Panc1 (cell line): ENCODE measurements at regions not wholly inside any gene's neighbourhood (a gene's known extent, or its start where the extent isn't known, plus 50 kb on each side); places are given as distances from the start of the nearest gene placed in this dataset.

Experiments
- ATAC-seq: fragments of 200-7000 bp; cut with Tn5 transposase; 2 replicates; pipeline ENCODE4 v1.9.1; 2020; ENCODE audit warnings: mild to moderate bottlenecking, moderate library complexity
- BruUV-seq: library from RNA; stranded (reverse); fragments of 400-500 nt; replicated peaks from 2 replicates; lab custom pipeline; 2021; lab: Mats Ljungman, UMichigan
- CTCF ChIA-PET: fragments of 300-600 bp; sonication (Branson Sonifier 250); formaldehyde crosslinking; loops from one replicate; lab custom pipeline; 2022; ENCODE audit warnings: antibody characterized with exemption; lab: Charles Lee
- POLR2A ChIA-PET: fragments of 300-600 bp; sonication (Branson Sonifier 250); formaldehyde crosslinking; loops from one replicate; lab custom pipeline; 2022; ENCODE audit warnings: antibody characterized with exemption; lab: Charles Lee
- DNase-seq: peaks from one replicate; pipeline ENCODE4 v3.0.0-alpha.2; 2010; ENCODE audit warnings: low read depth, low spot score
- H3K27ac ChIP-seq: 2 replicates; pipeline ENCODE4 v1.5.1; 2011; ENCODE audit warnings: mild to moderate bottlenecking, low read length, inconsistent platforms
- H3K27me3 ChIP-seq: fragments of 200-500 bp; sonication (Bioruptor generic); 2 replicates; pipeline ENCODE4 v1.6.0; 2014; ENCODE audit warnings: low read length, inconsistent platforms; ENCODE audit not compliant: control insufficient read depth, insufficient read depth
- H3K36me3 ChIP-seq: fragments of 200-500 bp; sonication (Bioruptor generic); 2 replicates; pipeline ENCODE4 v1.5.1; 2014; ENCODE audit warnings: inconsistent platforms, mild to moderate bottlenecking, low read length, moderate library complexity; ENCODE audit not compliant: control insufficient read depth, insufficient read depth
- H3K4me1 ChIP-seq: 2 replicates; pipeline ENCODE4 v1.5.1; 2011; ENCODE audit warnings: inconsistent platforms, mild to moderate bottlenecking, low read length, moderate library complexity; ENCODE audit not compliant: control insufficient read depth, insufficient read depth
- H3K4me3 ChIP-seq, 2 experiments: 2 replicates each; pipeline ENCODE4 v1.5.1; 2011 to 2012; ENCODE audit warnings: low read depth in 2 of 2, low read length in 2 of 2, mild to moderate bottlenecking in 2 of 2, inconsistent platforms in 1 of 2, moderate library complexity in 1 of 2
- H3K9me3 ChIP-seq: fragments of 200-500 bp; sonication (Bioruptor generic); 2 replicates; pipeline ENCODE4 v1.5.1; 2014; ENCODE audit warnings: low read depth, mild to moderate bottlenecking, inconsistent platforms, low read length, moderate library complexity; ENCODE audit not compliant: control insufficient read depth, insufficient read depth
- POLR2AphosphoS5 ChIP-seq: IDR thresholded peaks from 2 replicates; pipeline ENCODE4 v1.6.1; 2012; ENCODE audit warnings: mild to moderate bottlenecking, low read depth, low read length, moderate library complexity
- REST ChIP-seq, 2 experiments: IDR thresholded peaks; 2 replicates each; pipeline ENCODE4 v1.6.1; 2011 to 2012; ENCODE audit warnings: low read depth in 2 of 2, control low read depth in 1 of 2, low read length in 1 of 2, mild to moderate bottlenecking in 1 of 2, moderate library complexity in 1 of 2; ENCODE audit not compliant: insufficient read depth in 1 of 2
- SIN3A ChIP-seq: IDR thresholded peaks from 2 replicates; pipeline ENCODE4 v1.6.1; 2012; ENCODE audit warnings: low read depth, mild to moderate bottlenecking, low read length, moderate library complexity, borderline replicate concordance; ENCODE audit not compliant: insufficient read depth
- TCF7L2 ChIP-seq: IDR thresholded peaks from 2 replicates; pipeline ENCODE4 v1.6.1; 2011; ENCODE audit warnings: mild to moderate bottlenecking, low read depth, low read length, inconsistent platforms
- in situ Hi-C: cut with HindIII; loops from 2 replicates; pipeline ENCODE4 v1.10.0; 2016; ENCODE audit warnings: low sequenced_read_pairs, low pct_unique_long_range_greater_than_20kb
- intact Hi-C: fragments of 100-400 bp; cut with micrococcal nuclease; formaldehyde crosslinking; loops from one replicate; pipeline ENCODE4 v1.10.0; 2022; ENCODE audit not compliant: unreplicated experiment
- TF ChIP-seq, protein P1 (sequence below): fragments of 450-650 bp; IDR thresholded peaks from 2 replicates; pipeline ENCODE4 v1.5.1; 2017; ENCODE audit warnings: mild to moderate bottlenecking

DNA sequence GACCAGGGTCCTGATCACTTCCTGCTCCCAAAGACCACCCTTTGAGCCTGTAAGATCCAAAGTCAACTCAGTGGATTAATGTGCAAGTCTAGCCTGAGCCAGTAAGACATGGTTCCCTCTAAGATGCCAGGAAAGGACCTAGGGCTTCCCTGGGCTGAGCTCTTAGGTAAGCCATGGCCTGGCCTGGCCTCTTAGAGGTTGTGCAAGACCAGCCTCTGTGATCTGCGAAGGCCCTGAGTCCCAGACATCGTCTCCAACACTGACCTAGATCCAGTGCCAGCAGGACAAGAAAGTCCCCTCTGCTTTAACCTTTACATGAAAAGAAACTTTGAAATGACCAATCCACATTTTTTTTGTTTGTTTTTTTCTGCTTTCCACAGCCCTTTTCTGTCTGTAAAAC, 73.6 kb upstream of the CYP1B1 start:
- intact Hi-C loops (no loop called here), in situ Hi-C loops (no loop called here)
- no peak for ATAC-seq
- DNase-seq, result no peak
- no peaks in the 10 kb centered on the region for H3K36me3 ChIP-seq
- H3K27me3 ChIP-seq, result no peaks in the 10 kb centered on the region
- H3K4me3 ChIP-seq, result no peak overlapping the region
- BruUV-seq, result no TSS peak
- TF ChIP-seq TCF7L2, result no peak
- H3K27ac ChIP-seq, result no peak overlapping the region
- CTCF ChIA-PET, result no interaction called here
- POLR2A ChIA-PET, result no interaction called here
- no peaks in the 10 kb centered on the region for H3K9me3 ChIP-seq
- H3K4me1 ChIP-seq, result peaks cover 6% of the 10 kb centered on the region; the same call in 1 of the 2 replicates

- peaks cover 2% of the 10 kb centered on the region; the same call in 1 of the 2 replicates for H3K9me3 ChIP-seq
- H3K4me3 ChIP-seq, result no peak overlapping the region
- H3K27me3 ChIP-seq, result no peaks in the 10 kb centered on the region
- in situ Hi-C loops, result no loop called here
- ATAC-seq (no peak), DNase-seq (no peak)
- ChIA-PET POLR2A (no interaction called here), CTCF (no interaction called here)
- intact Hi-C loops, result no loop called here
- BruUV-seq, result no TSS peak
- no peak overlapping the region for H3K27ac ChIP-seq
- H3K36me3 ChIP-seq, result no peaks in the 10 kb centered on the region
- no peak for TF ChIP-seq TCF7L2
- no peak for TF ChIP-seq POLR2AphosphoS5
- TF ChIP-seq, protein P1, sequence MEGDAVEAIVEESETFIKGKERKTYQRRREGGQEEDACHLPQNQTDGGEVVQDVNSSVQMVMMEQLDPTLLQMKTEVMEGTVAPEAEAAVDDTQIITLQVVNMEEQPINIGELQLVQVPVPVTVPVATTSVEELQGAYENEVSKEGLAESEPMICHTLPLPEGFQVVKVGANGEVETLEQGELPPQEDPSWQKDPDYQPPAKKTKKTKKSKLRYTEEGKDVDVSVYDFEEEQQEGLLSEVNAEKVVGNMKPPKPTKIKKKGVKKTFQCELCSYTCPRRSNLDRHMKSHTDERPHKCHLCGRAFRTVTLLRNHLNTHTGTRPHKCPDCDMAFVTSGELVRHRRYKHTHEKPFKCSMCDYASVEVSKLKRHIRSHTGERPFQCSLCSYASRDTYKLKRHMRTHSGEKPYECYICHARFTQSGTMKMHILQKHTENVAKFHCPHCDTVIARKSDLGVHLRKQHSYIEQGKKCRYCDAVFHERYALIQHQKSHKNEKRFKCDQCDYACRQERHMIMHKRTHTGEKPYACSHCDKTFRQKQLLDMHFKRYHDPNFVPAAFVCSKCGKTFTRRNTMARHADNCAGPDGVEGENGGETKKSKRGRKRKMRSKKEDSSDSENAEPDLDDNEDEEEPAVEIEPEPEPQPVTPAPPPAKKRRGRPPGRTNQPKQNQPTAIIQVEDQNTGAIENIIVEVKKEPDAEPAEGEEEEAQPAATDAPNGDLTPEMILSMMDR, result no peak
- H3K4me1 ChIP-seq, result peaks cover 6% of the 10 kb centered on the region; the same call in 1 of the 2 replicates
Measured at GRCh38 chr2:38148501-38148900, 72.5 kb upstream of the CYP1B1 start.

DNA sequence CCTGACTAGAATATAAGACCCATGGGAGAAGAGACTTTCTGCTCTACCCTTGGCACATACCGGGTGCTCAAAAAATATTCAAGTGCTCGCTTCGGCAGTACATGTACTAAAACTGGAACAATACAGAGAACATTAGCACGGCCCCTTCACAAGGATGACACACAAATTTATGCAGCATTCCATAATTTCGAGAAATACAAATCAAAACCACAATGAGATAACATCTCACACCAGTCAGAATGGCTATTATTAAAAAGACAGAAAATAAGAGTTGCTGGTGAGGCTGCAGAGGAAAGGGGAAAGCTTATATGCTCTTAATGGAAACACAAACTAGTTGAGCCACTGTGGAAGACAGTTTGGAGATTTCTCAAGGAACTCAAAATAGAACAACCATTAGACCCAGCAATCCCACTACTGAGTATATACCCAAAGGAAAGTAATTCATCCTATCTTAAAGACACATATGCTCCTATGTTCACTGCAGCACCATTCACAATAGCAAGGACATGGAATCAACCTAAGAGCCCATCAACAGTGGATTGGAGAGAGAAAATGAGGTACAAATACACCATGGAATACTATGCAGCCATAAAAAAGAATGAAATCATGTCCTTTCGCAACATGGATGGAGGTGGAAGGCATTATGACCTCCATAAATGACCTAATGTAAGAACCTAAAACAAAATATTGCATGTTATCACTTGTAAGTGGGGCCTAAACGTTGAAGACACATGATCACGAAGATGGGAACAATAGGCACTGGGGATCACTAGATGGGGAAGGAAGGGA, 71.6 kb upstream of the CYP1B1 start:
- Histone ChIP-seq H3K9me3 (peaks cover 5% of the 10 kb centered on the region; the same call in 1 of the 2 replicates), H3K27ac (no peak overlapping the region), H3K27me3 (no peaks in the 10 kb centered on the region), H3K4me3 (no peak overlapping the region), H3K36me3 (no peaks in the 10 kb centered on the region), H3K4me1 (peaks cover 6% of the 10 kb centered on the region; the same call in 1 of the 2 replicates)
- intact Hi-C loops (no loop called here), in situ Hi-C loops (no loop called here)
- ChIA-PET POLR2A (no interaction called here), CTCF (no interaction called here)
- DNase-seq (no peak), ATAC-seq (no peak)
- BruUV-seq, result no TSS peak
- no peak for TF ChIP-seq POLR2AphosphoS5
- TF ChIP-seq, protein P1, result no peak
- no peak for TF ChIP-seq TCF7L2
- TF ChIP-seq SIN3A, result no peak
- TF ChIP-seq REST (IDR thresholded peaks at IDR 0.05; ENCODE audit: insufficient read depth in 1 of 2, low read depth in 2 of 2, low read length in 1 of 2), result no peak
